ENCODE measurements at regions not wholly inside any gene's neighbourhood (a gene's known extent, or its start where the extent isn't known, plus 50 kb on each side); places are given as distances from the start of the nearest gene placed in this dataset.

- DNase-seq (ENCODE audit: low read depth): no peak
- no peak for TF ChIP-seq CTCF (IDR thresholded peaks at IDR 0.05; ENCODE audit: control insufficient read depth, insufficient read depth, low read depth, low read length, missing control alignments)
- no peak overlapping the region for H3K4me3 ChIP-seq (ENCODE audit: control insufficient read depth, low read depth, low read length)
Measured at GRCh38 chr10:36581237-36581636, 544.2 kb upstream of the ANKRD30A start.

GRCh38 chr10:36578306-36578705, 547.1 kb upstream of the ANKRD30A start:
- H3K4me3 ChIP-seq (ENCODE audit: control insufficient read depth, low read depth, low read length): no peak overlapping the region
- DNase-seq (ENCODE audit: low read depth): peak; percentile 41
- no peak for TF ChIP-seq CTCF (IDR thresholded peaks at IDR 0.05; ENCODE audit: control insufficient read depth, insufficient read depth, low read depth, low read length, missing control alignments)

- TF ChIP-seq CTCF (IDR thresholded peaks at IDR 0.05; ENCODE audit: control insufficient read depth, insufficient read depth, low read depth, low read length, missing control alignments): no peak
- no peak overlapping the region for H3K4me3 ChIP-seq (ENCODE audit: control insufficient read depth, low read depth, low read length)
- DNase-seq (ENCODE audit: low read depth): no peak
Measured at GRCh38 chr10:36577126-36577525, 548.3 kb upstream of the ANKRD30A start.

- no peak overlapping the region for H3K4me3 ChIP-seq (ENCODE audit: control insufficient read depth, low read depth, low read length)
- DNase-seq (ENCODE audit: low read depth): peak; percentile 17
- TF ChIP-seq CTCF (IDR thresholded peaks at IDR 0.05; ENCODE audit: control insufficient read depth, insufficient read depth, low read depth, low read length, missing control alignments): no peak
Measured at GRCh38 chr10:36574207-36574606, 551.2 kb upstream of the ANKRD30A start.

- no peak overlapping the region for H3K4me3 ChIP-seq (ENCODE audit: control insufficient read depth, low read depth, low read length)
- DNase-seq (ENCODE audit: low read depth): no peak
- no peak for TF ChIP-seq CTCF (IDR thresholded peaks at IDR 0.05; ENCODE audit: control insufficient read depth, insufficient read depth, low read depth, low read length, missing control alignments)
Measured at GRCh38 chr10:36573246-36573645, 552.2 kb upstream of the ANKRD30A start.

- H3K4me3 ChIP-seq (ENCODE audit: control insufficient read depth, low read depth, low read length): no peak overlapping the region
- TF ChIP-seq CTCF (IDR thresholded peaks at IDR 0.05; ENCODE audit: control insufficient read depth, insufficient read depth, low read depth, low read length, missing control alignments): no peak
- no peak for DNase-seq (ENCODE audit: low read depth)
Measured at GRCh38 chr10:36564433-36564832, 561.0 kb upstream of the ANKRD30A start.
